CD14-positive monocyte (primary cell): ENCODE measurements at regions not wholly inside any gene's neighbourhood (a gene's known extent, or its start where the extent isn't known, plus 50 kb on each side); places are given as distances from the start of the nearest gene placed in this dataset.

Experiments
- DNase-seq, 3 donors: peaks; one replicate each; pipeline ENCODE4 v3.0.0-alpha.2; 2011 to 2022
- H2AFZ ChIP-seq: 2 replicates; pipeline ENCODE4 v1.6.0; 2012; ENCODE audit warnings: mild to moderate bottlenecking, low read depth, low read length, inconsistent platforms; ENCODE audit not compliant: insufficient read depth, poor library complexity, severe bottlenecking
- H3K27ac ChIP-seq, 2 donors: 1 replicate in 1 of 2; 2 replicates in 1 of 2; pipeline ENCODE4 v1.5.1; 2012 to 2013; ENCODE audit warnings: low read length in 2 of 2, control low read depth in 1 of 2, inconsistent platforms in 1 of 2, low read depth in 1 of 2, mild to moderate bottlenecking in 1 of 2
- H3K27me3 ChIP-seq, 2 donors: one replicate each; pipeline versions ENCODE4 v1.6.0 to v1.6.1; 2011 to 2013; ENCODE audit warnings: low read length in 2 of 2; ENCODE audit not compliant: control insufficient read depth in 2 of 2, insufficient read depth in 2 of 2
- H3K36me3 ChIP-seq, 2 donors: replicated peaks in 1 of 2; 1 replicate in 1 of 2; 2 replicates in 1 of 2; pipeline versions ENCODE4 v1.5.1 to v1.6.1; 2012 to 2013; ENCODE audit warnings: low read length in 2 of 2, control low read depth in 1 of 2, inconsistent platforms in 1 of 2, mild to moderate bottlenecking in 1 of 2; ENCODE audit not compliant: insufficient read depth in 2 of 2, control insufficient read depth in 1 of 2
- H3K4me1 ChIP-seq, 2 donors: 1 replicate in 1 of 2; 2 replicates in 1 of 2; pipeline versions ENCODE4 v1.5.1 to v1.6.1; 2012 to 2013; ENCODE audit warnings: low read length in 2 of 2, control low read depth in 1 of 2, inconsistent platforms in 1 of 2, mild to moderate bottlenecking in 1 of 2, moderate library complexity in 1 of 2; ENCODE audit not compliant: insufficient read depth in 2 of 2, control insufficient read depth in 1 of 2
- H3K4me2 ChIP-seq: replicated peaks from 2 replicates; pipeline ENCODE3; 2012; ENCODE audit warnings: low read length, moderate library complexity, mild to moderate bottlenecking; ENCODE audit not compliant: poor library complexity, severe bottlenecking; ENCODE audit errors: extremely low read depth
- H3K4me3 ChIP-seq, 3 experiments: fragments of 200-600 bp in 1 of 3; sonication (generic) in 1 of 3; replicated peaks in 1 of 3; 1 replicate in 2 of 3; 2 replicates in 1 of 3; pipeline ENCODE4 v1.5.1; 2011 to 2013; ENCODE audit warnings: low read length in 3 of 3, mild to moderate bottlenecking in 3 of 3, control low read depth in 2 of 3, low read depth in 2 of 3, inconsistent platforms in 1 of 3, moderate library complexity in 1 of 3
- H3K79me2 ChIP-seq: 2 replicates; pipeline ENCODE4 v1.6.0; 2012; ENCODE audit warnings: mild to moderate bottlenecking, control low read depth, inconsistent platforms, low read length, moderate library complexity; ENCODE audit not compliant: insufficient read depth
- H3K9ac ChIP-seq: 2 replicates; pipeline ENCODE4 v1.6.0; 2017; ENCODE audit warnings: low read length, mild to moderate bottlenecking; ENCODE audit not compliant: insufficient read depth, poor library complexity, severe bottlenecking
- H3K9me3 ChIP-seq, 2 donors: replicated peaks in 1 of 2; 1 replicate in 1 of 2; 2 replicates in 1 of 2; pipeline versions ENCODE4 v1.5.1 to v1.6.1; 2012 to 2013; ENCODE audit warnings: low read length in 2 of 2, control low read depth in 1 of 2; ENCODE audit not compliant: control insufficient read depth in 1 of 2, insufficient read depth in 1 of 2
- H4K20me1 ChIP-seq: 2 replicates; pipeline ENCODE4 v1.6.0; 2012; ENCODE audit warnings: mild to moderate bottlenecking, low read length, control low read depth, moderate library complexity; ENCODE audit not compliant: insufficient read depth
- H3K27ac Mint-ChIP-seq, 7 donors: one replicate each; pipeline ENCODE4 v1.8.0; 2020; ENCODE audit warnings: mild to moderate bottlenecking in 7 of 7, mixed read lengths in 7 of 7, moderate library complexity in 6 of 7, inconsistent platforms in 2 of 7
- H3K27me3 Mint-ChIP-seq, 3 donors: one replicate each; pipeline ENCODE4 v1.8.0; 2021 to 2022; ENCODE audit warnings: low read depth in 3 of 3, mild to moderate bottlenecking in 3 of 3, mixed read lengths in 3 of 3, moderate library complexity in 3 of 3, inconsistent platforms in 1 of 3
- H3K36me3 Mint-ChIP-seq, 2 donors: one replicate each; pipeline ENCODE4 v1.8.0; 2020; ENCODE audit warnings: mixed read lengths in 2 of 2, inconsistent platforms in 1 of 2, mild to moderate bottlenecking in 1 of 2
- H3K4me1 Mint-ChIP-seq: one replicate; pipeline ENCODE4 v1.8.0; 2020; ENCODE audit warnings: mild to moderate bottlenecking, mixed read lengths
- H3K4me3 Mint-ChIP-seq, 2 donors: one replicate each; pipeline ENCODE4 v1.8.0; 2020; ENCODE audit warnings: mild to moderate bottlenecking in 2 of 2, mixed read lengths in 2 of 2, moderate library complexity in 1 of 2
- H3K9me3 Mint-ChIP-seq, 7 donors: one replicate each; pipeline ENCODE4 v1.8.0; 2020 to 2022; ENCODE audit warnings: mixed read lengths in 7 of 7, mild to moderate bottlenecking in 6 of 7, moderate library complexity in 6 of 7, inconsistent platforms in 2 of 7
- whole genome bisulfite sequencing: methylation state at CpG from one replicate; pipeline ENCODE4 v1.1.5; 2013; ENCODE audit warnings: missing lambda C conversion rate; ENCODE audit not compliant: insufficient coverage; 5-methylcytosine and 5-hydroxymethylcytosine counted together
- intact Hi-C, 2 donors: fragments of 100-400 bp; cut with micrococcal nuclease; formaldehyde crosslinking; loops; one replicate each; pipeline versions ENCODE4 v1.15.0 to v1.15.1; 2023
- TF ChIP-seq, protein P1 (sequence below): fragments of 200-600 bp; IDR thresholded peaks from one replicate; pipeline ENCODE4 v1.8.0; 2022; ENCODE audit warnings: antibody characterized with exemption, mild to moderate bottlenecking

DNA sequence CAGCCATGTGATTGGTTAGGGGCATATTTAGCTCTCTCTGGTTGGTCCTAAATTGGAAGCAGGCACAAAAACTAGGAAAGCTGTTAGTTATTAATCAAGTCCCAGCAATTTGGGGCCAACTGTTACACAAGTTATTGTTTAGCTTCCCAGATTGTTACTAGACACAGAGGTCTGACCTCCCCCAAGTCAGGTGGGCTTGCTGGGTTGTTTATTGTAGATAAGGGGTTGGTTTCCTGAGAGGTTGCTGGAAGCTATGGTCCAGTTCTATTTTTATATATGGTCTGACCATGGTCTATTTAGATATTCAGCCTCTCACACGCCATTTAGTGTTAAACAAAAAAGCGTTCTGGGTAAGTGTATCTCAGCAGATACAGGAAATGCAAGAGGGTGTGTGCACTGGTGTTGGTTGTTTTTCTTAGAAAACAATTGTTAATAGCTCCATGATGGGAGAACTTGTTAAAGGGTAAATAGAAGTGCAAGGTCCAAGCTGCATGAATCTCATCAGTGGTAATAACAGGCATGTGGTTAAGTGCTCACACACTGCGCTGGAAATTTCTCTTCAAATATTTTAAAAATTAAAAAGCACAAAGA is 150.0 kb downstream of the RAP2A start:
- intact Hi-C loops = no loop called here
- no peak overlapping the region for H3K27ac Mint-ChIP-seq
- H3K4me2 ChIP-seq = no peak overlapping the region
- H3K4me1 Mint-ChIP-seq = no peaks in the 10 kb centered on the region
- H3K27ac ChIP-seq = no peak overlapping the region
- TF ChIP-seq, protein P1, sequence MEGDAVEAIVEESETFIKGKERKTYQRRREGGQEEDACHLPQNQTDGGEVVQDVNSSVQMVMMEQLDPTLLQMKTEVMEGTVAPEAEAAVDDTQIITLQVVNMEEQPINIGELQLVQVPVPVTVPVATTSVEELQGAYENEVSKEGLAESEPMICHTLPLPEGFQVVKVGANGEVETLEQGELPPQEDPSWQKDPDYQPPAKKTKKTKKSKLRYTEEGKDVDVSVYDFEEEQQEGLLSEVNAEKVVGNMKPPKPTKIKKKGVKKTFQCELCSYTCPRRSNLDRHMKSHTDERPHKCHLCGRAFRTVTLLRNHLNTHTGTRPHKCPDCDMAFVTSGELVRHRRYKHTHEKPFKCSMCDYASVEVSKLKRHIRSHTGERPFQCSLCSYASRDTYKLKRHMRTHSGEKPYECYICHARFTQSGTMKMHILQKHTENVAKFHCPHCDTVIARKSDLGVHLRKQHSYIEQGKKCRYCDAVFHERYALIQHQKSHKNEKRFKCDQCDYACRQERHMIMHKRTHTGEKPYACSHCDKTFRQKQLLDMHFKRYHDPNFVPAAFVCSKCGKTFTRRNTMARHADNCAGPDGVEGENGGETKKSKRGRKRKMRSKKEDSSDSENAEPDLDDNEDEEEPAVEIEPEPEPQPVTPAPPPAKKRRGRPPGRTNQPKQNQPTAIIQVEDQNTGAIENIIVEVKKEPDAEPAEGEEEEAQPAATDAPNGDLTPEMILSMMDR = no peak
- no peak for DNase-seq
- H3K9me3 Mint-ChIP-seq = peaks cover 2 to 18% (median 5%) of the 10 kb centered on the region in 7 donors
- H3K4me1 ChIP-seq = no peaks in the 10 kb centered on the region
- peaks cover 0 to 4% of the 10 kb centered on the region in 2 donors for H3K9me3 ChIP-seq
- no peaks in the 10 kb centered on the region for H3K36me3 Mint-ChIP-seq
- no peak overlapping the region for H3K4me3 ChIP-seq
- H3K27me3 ChIP-seq = no peaks in the 10 kb centered on the region
- no peak overlapping the region for H3K9ac ChIP-seq
- H3K4me3 Mint-ChIP-seq = no peak overlapping the region
- WGBS = 89% methylated on average over 2 of the region's 3 CpGs
- H3K36me3 ChIP-seq = no peaks in the 10 kb centered on the region
- no peaks in the 10 kb centered on the region for H3K79me2 ChIP-seq
- H3K27me3 Mint-ChIP-seq = peaks cover 1 to 5% (median 1%) of the 10 kb centered on the region in 3 donors
- H2AFZ ChIP-seq = no peak overlapping the region
- H4K20me1 ChIP-seq = no peaks in the 10 kb centered on the region

DNA sequence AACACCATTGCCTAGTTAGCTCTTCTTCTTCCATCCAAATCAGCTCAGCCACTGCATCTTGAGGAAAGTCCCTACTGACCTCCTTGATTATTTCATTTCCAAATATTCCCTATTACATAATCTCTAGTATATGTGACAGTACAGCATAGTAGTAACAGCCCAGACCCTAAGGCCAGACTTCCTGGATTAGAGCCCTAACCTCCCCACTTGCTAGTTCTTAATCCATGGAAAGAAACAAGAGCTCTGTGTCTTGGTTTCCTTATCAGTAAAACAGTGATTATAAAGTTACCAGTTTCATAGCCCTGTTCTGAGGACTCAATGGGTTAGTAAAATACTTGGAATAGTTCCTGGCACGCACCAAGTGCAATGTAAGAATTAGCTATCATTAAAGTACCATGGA is 153.0 kb downstream of the RAP2A start:
- no peaks in the 10 kb centered on the region for H3K36me3 Mint-ChIP-seq

More for the DNA sequence above, 153.0 kb downstream of the RAP2A start:
- DNase-seq = no peak
- no peak overlapping the region for H3K4me2 ChIP-seq
- Mint-ChIP-seq H3K9me3 (peaks cover 2 to 22% (median 5%) of the 10 kb centered on the region in 7 donors), H3K4me1 (no peaks in the 10 kb centered on the region), H3K27ac (no peak overlapping the region), H3K4me3 (no peak overlapping the region), H3K27me3 (peaks cover 0 to 3% (median 0%) of the 10 kb centered on the region in 3 donors)
- no peaks in the 10 kb centered on the region for H3K79me2 ChIP-seq
- TF ChIP-seq, protein P1 = no peak
- no peaks in the 10 kb centered on the region for H4K20me1 ChIP-seq
- WGBS = 80% methylated on average over 1 of the region's 1 CpG
- H2AFZ ChIP-seq = no peak overlapping the region
- no peak overlapping the region for H3K27ac ChIP-seq
- intact Hi-C loops = no loop called here
- no peaks in the 10 kb centered on the region for H3K36me3 ChIP-seq
- no peaks in the 10 kb centered on the region for H3K27me3 ChIP-seq
- H3K9ac ChIP-seq = no peak overlapping the region
- H3K4me3 ChIP-seq = no peak overlapping the region
- peaks cover 0 to 4% of the 10 kb centered on the region in 2 donors for H3K9me3 ChIP-seq
- H3K4me1 ChIP-seq = no peaks in the 10 kb centered on the region
